Stimulated activated naive CD4-positive, alpha-beta T cell (primary cell): ENCODE measurements at regions not wholly inside any gene's neighbourhood (a gene's known extent, or its start where the extent isn't known, plus 50 kb on each side); places are given as distances from the start of the nearest gene placed in this dataset.
"Not testable (repeated sequence)": the region's sequence is repeated elsewhere in the genome, so short reads cannot be mapped to it uniquely, and the experiment has no call there.

ENCODE experiments used
- DNase-seq, 6 experiments: peaks; one replicate each; lab custom pipeline; 2025; lab: John Stamatoyannopoulos, UW

DNA sequence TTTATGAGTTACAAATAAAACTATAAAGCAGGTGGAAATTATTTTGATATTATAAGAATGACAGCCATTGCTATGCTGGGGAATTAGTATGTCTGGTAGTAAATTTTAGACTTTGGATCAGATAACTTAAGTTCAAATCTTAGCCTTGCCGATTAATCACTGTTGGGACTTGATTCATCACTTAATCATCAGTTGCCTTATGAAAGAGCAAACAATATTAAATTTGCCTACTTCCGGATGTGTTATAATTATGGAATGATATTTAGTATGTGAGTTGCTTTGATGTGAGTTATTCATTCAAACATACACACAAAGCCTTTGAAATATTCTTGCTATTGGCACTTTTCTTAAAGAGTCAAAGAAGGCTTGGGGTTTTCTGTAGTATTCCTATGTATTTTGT lies 717.7 kb downstream of the BRINP1 start:
- DNase-seq, result no peak

DNA sequence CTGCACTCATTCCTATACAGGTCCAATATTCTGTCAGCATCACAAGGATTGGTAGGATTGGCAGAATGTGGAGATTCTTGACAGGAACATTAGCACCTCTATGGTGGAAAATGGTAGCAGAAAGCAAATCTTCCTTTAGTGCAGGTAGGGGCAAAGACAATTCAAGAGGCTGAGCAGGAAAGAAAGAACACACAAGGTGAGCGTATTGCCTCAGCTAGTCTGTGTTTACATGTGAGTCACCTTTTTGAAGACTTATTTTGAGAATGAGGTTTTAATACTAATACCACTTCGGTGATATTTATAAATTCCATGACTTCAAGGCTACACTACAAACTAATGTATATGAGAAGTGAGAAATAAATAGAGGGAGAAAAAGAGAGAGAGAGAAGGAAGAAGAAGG lies 717.0 kb downstream of the BRINP1 start:
- no peak for DNase-seq

DNA sequence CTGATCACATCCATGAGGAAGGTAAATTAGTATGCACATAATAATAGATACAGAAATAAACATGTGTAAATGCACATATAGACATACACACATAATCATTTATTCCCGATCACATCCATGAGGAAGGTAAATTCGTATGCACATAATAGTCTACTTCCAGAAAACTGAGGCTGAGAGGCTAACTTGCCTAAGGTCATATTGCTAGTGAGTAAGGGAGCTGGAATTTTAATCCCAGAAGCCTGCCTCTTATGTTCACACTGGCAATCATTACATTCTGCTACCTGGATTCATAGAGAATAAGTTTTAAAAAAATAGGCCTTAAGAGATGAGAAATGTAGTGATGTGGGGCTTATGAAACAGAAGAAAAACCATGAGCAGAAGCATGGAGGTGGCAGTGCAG lies 716.3 kb downstream of the BRINP1 start:
- no peak for DNase-seq

DNA sequence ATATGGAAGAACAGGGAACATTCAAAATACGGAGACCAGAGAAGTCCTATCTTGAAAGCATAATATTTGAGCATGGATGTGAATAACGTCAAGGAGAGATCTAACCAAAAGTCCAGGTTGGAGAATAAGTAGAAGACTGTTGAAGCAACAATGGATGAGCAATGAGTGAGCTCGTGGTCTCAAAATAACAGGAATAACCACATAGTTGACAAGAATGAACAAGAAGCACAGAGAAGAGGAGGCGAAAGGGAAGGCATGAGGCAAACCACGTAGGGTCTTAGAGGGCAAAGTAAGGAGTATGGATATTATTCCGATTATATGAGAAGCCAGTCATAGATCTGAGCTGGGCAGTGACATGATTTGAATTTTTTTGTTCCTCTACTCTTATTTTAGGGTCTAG lies 710.2 kb downstream of the BRINP1 start:
- no peak for DNase-seq

DNA sequence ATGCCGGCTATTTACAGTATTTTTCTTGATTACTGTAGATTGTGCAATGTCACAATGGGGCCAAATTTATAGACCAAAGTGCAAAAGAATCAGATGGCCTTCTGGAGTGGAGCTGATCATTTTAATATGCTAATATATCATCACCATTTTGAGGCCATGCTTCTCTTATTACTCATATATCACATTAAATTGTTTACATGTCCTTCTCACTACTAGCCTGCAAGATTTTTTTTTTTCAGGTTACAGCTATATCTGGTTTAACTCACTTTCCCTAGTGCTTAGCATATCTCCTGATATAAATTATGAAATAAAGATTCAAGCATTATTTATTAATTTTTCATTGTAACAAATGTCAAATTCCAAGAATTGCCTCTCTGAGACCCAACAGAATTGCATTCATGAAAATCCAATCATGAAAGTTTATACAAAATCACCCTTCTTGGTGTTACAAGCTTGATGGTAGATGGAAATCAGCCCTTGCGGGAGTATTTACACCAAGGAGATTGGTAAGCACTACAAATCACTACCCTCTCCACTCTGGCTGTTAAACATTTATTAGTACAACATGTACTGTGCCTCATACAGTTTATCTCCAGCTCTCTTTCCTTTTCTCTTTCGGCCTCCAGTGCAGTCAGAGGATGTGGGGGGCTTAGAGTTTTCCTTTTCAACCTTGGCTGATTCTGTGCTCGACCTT lies 703.9 kb downstream of the BRINP1 start:
- DNase-seq, result no peak

DNA sequence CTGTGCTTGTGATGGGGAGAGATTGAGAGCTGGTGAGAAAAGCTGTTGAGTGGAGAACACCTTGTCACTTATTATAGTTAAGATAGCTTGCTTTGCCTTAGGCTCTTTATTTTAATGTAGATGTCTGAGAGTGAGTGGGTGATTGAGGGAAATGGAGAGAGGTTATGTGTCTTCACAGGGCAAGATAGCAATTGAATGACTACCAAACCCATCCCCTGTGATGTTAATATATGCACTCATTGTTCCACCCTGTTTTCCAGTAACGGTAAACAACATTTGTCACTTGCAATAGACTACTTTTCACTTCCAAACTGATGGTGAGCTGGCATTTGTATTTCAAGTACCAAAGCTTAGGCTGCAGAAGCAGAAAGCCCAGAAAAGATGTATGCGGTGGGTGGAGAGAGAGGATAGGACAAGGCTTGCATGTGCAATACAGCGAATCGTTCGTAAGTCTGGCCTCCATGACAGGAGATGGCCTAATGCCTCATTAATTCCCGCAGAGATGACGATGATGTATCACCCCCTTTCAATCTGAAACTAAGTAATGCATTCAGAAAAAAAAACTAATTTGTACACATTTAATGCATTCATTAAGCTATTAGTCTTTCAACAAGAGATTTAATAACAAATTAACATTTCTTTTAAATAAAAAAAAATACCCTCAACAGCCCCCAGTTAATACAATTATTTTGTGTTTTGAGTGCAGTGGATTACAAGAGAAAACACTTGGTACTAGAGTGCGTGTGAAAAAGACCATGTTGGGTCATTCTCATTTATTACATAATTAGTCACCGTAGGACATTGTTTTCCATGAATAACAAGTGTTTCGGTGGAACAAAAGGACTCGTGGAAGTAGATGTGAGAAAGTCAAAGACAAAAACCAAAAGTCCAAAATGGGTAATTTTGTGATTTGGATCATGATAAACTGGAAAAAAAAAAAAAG lies 699.0 kb downstream of the BRINP1 start:
- no peak for DNase-seq

DNA sequence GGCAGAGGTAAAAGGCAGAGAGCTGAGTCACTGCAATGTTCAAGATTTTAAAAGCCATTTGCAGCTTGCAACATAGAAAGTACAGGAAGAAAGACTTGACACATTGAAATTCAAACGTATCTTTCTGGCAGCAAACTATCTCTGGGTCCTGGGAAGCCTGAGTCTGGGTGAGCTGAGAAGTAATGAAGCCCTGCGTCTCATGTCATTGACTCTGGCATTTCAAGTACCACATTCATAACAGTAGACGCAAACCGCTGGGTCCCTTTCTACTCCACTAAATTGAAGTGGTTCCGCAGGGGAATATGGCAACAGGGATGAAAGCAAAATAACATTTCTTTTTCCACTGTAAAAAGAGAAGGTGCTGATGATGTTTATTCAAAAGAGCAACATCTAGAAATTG lies 694.3 kb downstream of the BRINP1 start:
- DNase-seq, result no peak

DNA sequence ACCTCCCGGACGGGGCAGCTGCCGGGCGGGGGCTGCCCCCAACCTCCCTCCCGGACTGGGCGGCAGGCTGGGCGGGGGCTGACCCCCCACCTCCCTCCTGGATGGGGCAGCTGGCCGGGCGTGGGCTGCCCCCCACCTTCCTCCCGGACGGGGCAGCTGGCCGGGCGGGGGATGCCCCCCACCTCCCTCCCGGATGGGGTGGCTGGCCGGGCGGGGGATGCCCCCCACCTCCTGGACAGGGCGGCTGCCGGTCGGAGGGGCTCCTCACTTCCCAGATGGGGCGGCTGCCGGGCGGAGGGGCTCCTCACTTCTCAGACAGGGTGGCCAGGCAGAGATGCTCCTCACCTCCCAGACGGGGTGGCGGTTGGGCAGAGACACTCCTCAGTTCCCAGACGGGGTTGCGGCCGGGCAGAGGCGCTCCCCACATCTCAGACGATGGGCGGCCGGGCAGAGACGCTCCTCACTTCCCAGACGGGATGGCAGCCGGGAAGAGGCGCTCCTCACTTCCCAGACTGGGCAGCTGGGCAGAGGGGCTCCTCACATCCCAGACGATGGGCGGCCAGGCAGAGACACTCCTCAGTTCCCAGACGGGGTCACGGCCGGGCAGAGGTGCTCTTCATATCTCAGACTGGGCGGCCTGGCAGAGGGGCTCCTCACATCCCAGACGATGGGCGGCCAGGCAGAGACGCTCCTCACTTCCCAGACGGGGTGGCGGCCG lies 691.1 kb downstream of the BRINP1 start:
- DNase-seq, result not testable (repeated sequence)

DNA sequence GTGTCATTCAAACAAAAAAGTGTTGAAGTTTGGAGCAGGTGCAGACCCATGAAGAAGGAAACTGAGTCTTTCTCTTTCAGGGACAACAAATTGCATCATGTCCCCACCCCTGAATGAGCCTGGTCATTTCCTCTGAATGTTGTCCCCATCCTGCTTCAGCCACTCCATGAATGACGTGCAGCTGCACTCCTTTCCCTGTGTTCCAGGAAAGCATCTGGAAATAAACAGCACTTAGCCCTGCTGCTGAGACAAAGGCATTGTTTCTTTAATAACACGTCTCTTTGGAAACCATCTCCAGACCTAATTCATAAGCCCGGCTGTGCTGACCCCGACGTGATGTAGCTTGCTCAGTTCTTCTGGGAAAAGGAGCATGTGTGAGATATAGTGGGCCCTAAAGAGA lies 682.3 kb downstream of the BRINP1 start:
- DNase-seq, result no peak

DNA sequence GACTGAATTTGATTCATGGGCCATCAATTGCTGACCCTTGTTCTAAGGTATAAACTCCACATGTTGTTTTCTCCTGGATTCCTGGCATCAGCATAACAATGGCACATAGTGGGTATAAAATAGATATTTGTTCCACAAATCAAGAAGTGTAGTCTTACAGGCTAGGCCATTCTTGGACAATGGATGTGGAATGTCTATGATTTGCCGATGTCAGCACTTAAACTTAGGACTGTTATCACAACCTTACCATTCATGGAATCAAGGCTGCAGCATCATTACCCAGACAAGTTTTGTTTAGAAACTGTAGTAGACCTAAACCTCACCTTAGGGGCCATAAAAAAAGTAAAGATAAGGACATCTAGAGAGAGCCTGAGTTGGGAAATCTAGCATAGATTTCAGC lies 680.0 kb downstream of the BRINP1 start:
- DNase-seq, result no peak

DNA sequence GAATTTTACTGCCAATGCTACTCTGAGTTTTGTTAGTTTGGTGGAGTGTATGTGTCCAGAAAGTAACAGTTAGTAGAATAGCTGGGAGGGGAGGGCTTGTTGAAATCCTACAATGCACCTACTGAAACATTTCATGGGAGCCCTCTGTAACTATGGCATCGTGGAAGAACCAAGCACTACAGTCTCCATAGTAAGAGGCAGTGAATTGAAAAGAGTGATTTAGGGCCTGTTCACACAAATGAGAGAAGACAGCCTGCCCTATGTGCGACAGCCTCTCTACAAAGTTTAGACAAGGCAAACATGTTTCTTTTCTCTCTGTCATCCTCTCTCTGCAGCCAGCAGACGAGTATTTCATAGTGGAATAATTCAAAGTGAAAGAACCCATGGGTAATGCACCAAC lies 676.6 kb downstream of the BRINP1 start:
- no peak for DNase-seq

DNA sequence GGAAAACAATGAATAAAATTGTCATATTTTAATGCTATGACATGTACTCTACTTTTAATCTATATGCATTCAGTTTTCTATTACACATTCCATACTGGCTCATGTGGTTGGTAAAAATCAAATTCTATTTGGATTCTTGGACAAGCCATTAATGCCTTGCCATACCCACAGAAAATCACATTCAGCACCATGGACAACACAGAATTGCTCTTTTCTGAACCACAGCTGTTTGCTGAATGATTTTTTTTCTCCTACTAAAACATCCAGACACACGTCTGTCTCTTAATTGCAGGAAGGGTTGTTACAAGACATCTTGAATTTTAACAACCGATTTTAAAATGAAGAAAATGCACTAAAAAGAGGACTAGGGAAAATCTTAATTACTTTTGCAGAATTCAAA lies 675.6 kb downstream of the BRINP1 start:
- no peak for DNase-seq

DNA sequence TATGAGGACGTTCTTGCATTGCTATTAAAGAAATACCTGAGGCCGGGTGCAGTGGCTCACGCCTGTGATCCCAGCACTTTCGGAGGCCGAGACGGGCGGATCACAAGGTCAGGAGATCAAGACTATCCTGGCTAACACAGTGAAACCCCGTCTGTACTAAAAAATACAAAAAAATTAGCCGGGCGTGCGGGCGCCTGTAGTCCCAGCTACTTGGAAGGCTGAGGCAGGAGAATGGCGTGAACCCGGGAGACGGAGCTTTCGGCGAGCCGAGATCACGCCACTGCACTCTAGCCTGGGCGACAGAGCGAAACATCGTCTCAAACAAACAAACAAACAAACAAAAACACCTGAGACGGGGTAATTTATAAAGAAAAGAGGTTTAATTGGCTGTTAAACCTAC lies 674.0 kb downstream of the BRINP1 start:
- not testable (repeated sequence) for DNase-seq

DNA sequence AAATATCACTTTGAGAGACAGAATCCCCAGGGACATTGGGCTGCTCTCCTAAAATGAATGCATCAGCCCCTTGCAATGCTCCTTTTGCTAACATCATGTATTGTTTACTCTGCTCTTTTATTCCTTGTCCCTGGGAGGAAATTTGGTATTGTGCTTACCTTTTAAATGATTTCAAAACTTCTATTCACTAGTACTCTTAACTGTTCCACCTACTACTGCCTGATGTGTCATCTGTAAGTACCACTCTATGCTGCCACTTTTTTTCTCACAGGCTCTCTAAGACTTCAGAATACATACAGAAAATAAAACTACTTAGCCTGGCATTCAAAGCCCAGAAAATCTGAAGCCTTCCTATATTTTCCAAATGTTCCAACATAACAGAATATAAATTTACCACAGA lies 667.2 kb downstream of the BRINP1 start:
- no peak for DNase-seq

DNA sequence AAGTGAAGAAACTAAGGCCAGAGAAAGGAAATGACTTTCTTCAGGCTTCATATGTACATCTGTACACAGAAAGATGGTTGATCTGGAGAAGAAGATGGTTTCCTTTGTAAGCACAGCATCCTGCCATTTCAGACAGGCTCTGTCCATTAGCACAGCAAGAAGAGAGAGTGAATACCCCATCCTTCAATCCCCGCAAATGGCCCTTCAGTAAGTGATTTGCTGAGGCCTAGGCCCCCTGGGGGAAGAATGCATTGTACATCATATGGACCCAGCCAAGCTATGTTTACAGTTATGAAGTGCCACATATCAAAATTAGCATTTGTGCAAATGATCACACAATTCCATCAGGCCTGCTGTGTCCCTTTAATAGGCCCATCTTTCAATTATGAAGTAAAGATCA lies 657.4 kb downstream of the BRINP1 start:
- DNase-seq, result no peak

DNA sequence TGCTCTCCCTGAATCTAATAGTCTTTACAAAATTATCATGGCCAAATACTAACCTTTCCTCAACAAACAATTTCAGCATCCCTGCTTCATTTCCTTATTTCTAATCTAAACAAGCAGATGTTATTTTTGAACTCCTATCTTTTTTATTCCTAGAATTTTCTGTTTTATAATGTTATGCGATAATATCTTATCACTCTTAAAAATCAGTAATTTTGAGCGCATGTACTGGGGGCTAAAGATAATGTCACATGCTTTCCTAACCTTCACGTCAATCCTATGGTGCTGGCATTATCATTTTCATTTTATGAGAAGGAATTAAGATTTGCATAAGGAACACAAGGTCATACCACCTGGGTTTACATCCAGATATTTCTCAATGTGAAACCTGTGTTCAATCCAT lies 648.0 kb downstream of the BRINP1 start:
- no peak for DNase-seq

DNA sequence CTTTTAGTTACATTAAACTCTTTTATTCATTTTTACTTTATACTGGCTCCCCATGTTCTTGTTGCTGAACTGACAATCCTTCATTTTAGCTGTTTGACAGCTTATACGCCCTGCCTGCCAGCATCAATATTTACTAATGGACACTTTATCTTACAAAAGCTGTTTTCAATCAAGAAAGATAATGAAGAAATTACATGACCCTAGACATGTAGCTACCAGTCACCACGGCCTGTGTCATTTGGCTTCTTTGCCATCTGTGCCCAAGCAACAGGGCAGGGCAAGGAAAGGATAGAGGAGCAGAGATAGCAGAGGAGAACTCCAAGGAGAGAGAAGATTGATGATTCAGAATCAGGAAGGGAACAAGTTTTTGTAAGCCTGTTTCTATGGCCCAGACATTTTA lies 647.3 kb downstream of the BRINP1 start:
- DNase-seq, result no peak

DNA sequence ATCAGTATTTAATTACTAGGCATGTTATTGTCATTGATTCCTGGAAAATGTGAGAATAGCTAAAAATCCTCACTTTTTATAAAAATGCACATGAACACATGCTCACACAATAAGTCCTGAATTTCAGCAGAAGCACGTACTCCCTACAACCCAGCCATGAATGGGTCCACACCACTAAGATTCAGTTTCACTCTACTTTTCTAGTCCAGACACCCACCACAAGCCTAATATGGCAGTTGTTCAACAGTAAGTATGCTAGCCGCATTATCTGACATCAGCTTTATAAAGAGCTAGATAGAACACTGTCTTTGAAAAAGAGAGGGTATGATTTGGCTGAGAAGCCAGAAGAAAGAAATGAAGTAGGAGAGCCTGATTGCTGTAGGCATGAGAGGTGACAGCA lies 639.3 kb downstream of the BRINP1 start:
- no peak for DNase-seq

DNA sequence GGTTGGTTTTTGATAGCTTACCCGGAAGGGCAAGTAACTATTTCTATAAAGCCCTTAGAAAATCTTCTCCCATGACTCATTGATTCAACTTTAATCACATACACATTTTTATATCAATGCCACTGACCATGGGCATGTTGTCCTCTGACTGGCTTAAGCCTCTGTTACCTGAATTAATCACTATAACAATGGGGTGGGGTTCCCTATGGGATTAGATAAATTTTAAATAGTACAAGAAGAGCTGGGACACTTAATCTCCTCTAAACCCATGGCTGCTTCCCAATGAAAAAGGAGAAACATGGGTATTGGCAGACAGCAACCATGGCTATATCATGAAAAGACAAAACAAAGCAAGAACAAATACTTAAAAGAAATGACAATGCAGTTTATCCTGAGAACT lies 636.2 kb downstream of the BRINP1 start:
- no peak for DNase-seq

DNA sequence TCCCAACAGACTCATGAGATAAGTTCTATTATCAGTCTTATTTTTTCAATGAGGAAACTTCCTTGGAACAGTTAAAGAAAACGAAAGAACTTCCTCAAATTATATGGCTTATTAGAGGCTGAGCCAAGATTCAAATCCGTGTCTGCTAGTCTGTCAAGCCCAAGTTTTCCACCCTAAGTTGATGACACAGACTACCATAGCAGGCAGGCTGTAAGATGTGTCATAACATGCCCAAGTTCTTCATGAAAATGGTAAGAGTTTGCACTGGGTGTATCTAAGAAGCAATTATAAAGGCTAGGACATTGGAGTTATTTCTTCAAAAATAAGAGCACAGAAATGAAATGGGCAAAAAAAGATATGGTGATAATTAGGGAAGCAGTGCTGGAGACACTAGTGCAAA lies 634.5 kb downstream of the BRINP1 start:
- no peak for DNase-seq

DNA sequence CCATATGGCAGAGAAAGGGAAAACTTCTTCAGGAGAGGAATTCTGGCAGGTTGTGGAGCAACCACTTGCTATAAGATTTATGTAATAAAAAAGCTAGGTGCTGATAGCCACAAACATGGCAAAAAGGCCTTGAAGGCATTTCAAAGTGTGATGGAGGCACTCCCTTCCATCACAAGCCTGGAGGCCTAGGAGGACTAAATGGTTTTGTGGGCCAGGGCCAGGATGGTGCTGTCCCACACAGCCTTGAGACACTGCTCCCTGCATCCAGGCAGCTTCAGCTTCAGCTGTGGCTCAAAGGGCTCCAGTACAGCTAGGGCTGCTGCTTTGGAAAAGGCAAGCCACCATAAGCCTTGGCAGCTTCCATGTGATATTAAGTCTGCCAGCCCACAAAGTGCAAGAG lies 632.8 kb downstream of the BRINP1 start:
- DNase-seq, result no peak

DNA sequence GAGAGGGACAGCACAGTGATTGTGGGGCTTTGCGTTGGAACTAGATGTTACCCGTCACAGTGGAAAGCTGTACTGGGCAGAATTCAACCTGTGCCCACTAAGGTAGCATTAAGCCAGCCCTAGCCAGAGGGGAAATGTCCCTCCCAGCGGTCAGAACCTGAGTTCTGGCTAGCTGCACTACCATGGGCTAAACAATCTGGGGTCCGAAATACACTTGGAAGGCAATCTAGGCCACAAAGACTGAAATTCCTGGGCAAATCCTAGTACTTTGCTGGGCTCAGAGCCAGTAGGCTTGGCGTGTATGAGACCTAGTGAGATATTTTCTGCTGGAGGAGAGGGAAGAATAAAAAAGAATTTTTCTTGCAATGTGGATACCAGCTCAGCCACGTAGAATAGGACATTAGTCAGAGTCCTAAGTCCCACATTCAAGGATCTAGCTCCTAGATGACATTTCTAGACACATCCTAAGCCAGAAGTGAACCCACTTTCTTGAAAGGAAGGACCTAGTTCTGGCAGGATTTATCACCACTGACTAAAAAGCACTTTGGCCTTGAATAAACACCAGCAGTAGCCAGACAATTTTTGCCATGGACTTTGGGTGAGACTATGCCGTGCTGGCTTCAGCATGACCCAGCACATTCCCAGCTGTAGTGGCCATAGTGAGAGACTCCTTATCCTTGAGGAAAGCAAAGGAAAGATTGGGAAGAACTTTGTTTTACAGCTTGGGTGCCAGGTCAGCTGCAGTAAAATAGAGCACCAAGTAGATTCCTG lies 618.0 kb downstream of the BRINP1 start:
- DNase-seq, result no peak
